Left lung (tissue), 4 donors: ENCODE measurements at regions not wholly inside any gene's neighbourhood (a gene's known extent, or its start where the extent isn't known, plus 50 kb on each side); places are given as distances from the start of the nearest gene placed in this dataset.

ENCODE experiments used
- ATAC-seq: fragments of 200-7000 bp; cut with Tn5 transposase; one replicate; pipeline ENCODE4 v1.9.1; 2020; ENCODE audit warnings: moderate library complexity
- DNase-seq, 4 donors: peaks; one replicate each; pipeline ENCODE4 v3.0.0-alpha.2; 2013 to 2020
- H3K27ac ChIP-seq, 2 donors: fragments of 200-600 bp; sonication (generic) in 1 of 2; one replicate each; pipeline versions ENCODE4 v1.5.0 to v1.8.0; 2020 to 2021
- H3K27me3 ChIP-seq, 2 donors: fragments of 200-600 bp; sonication (generic) in 1 of 2; one replicate each; pipeline versions ENCODE4 v1.5.0 to v1.8.0; 2020 to 2021
- H3K36me3 ChIP-seq, 2 donors: fragments of 200-600 bp; sonication (generic) in 1 of 2; one replicate each; pipeline versions ENCODE4 v1.5.0 to v1.8.0; 2020 to 2021
- H3K4me1 ChIP-seq, 2 donors: fragments of 200-600 bp; one replicate each; pipeline ENCODE4 v1.8.0; 2021
- H3K4me3 ChIP-seq, 2 donors: fragments of 200-600 bp; sonication (generic) in 1 of 2; one replicate each; pipeline versions ENCODE4 v1.5.0 to v1.8.0; 2020 to 2021; ENCODE audit warnings: mild to moderate bottlenecking in 1 of 2
- H3K9me3 ChIP-seq, 2 donors: fragments of 200-600 bp; sonication (generic) in 1 of 2; one replicate each; pipeline versions ENCODE4 v1.5.0 to v1.8.0; 2020 to 2021
- CTCF ChIP-seq, 2 donors: fragments of 200-600 bp; sonication (generic) in 1 of 2; IDR thresholded peaks; one replicate each; pipeline versions ENCODE4 v1.5.0 to v1.8.0; 2021; ENCODE audit warnings: antibody characterized with exemption in 2 of 2
- intact Hi-C, 2 donors: fragments of 100-400 bp; cut with DNase I; formaldehyde crosslinking; loops; one replicate each; pipeline versions ENCODE4 v1.11.2 to v1.14.2; 2022
- donor health status: DM: no; HTN: yes; CAD: no.
- donor health status: DM: no; HTN: no; CAD: no.

GRCh38 chr20:57988828-57989227 is 239.6 kb downstream of the ANKRD60 start:
- intact Hi-C loops: no loop called here
- H3K4me3 ChIP-seq: no peak overlapping the region
- no peaks in the 10 kb centered on the region for H3K4me1 ChIP-seq
- no peak for TF ChIP-seq CTCF (IDR thresholded peaks at IDR 0.05)
- no peaks in the 10 kb centered on the region for H3K27me3 ChIP-seq
- H3K27ac ChIP-seq: no peak overlapping the region
- DNase-seq (no peak), ATAC-seq (no peak)
- no peaks in the 10 kb centered on the region for H3K36me3 ChIP-seq
- H3K9me3 ChIP-seq: no peaks in the 10 kb centered on the region

- Histone ChIP-seq H3K4me3 (no peak overlapping the region), H3K9me3 (no peaks in the 10 kb centered on the region), H3K36me3 (no peaks in the 10 kb centered on the region), H3K27ac (no peak overlapping the region), H3K27me3 (no peaks in the 10 kb centered on the region), H3K4me1 (no peaks in the 10 kb centered on the region)
- TF ChIP-seq CTCF (IDR thresholded peaks at IDR 0.05): no peak
- intact Hi-C loops: no loop called here
- no peak for DNase-seq
- ATAC-seq: no peak
Measured at GRCh38 chr20:57988422-57988821, 240.0 kb downstream of the ANKRD60 start.

- no peaks in the 10 kb centered on the region for H3K4me1 ChIP-seq
- ATAC-seq (no peak), DNase-seq (no peak)
- no peaks in the 10 kb centered on the region for H3K36me3 ChIP-seq
- H3K27me3 ChIP-seq: no peaks in the 10 kb centered on the region
- H3K27ac ChIP-seq: no peak overlapping the region
- no peaks in the 10 kb centered on the region for H3K9me3 ChIP-seq
- TF ChIP-seq CTCF (IDR thresholded peaks at IDR 0.05): no peak
- intact Hi-C loops: no loop called here
- H3K4me3 ChIP-seq: no peak overlapping the region
Measured at GRCh38 chr20:57987659-57988058, 240.8 kb downstream of the ANKRD60 start.

GRCh38 chr20:57986666-57987065 is 241.8 kb downstream of the ANKRD60 start:
- no peak for ATAC-seq
- H3K9me3 ChIP-seq: no peaks in the 10 kb centered on the region
- no peak overlapping the region for H3K27ac ChIP-seq
- no peaks in the 10 kb centered on the region for H3K4me1 ChIP-seq
- DNase-seq: no peak
- H3K27me3 ChIP-seq: no peaks in the 10 kb centered on the region
- no peaks in the 10 kb centered on the region for H3K36me3 ChIP-seq
- intact Hi-C loops: no loop called here
- no peak for TF ChIP-seq CTCF (IDR thresholded peaks at IDR 0.05)
- no peak overlapping the region for H3K4me3 ChIP-seq

GRCh38 chr20:57985278-57985677 is 243.2 kb downstream of the ANKRD60 start:
- TF ChIP-seq CTCF (IDR thresholded peaks at IDR 0.05): no peak
- Histone ChIP-seq H3K36me3 (no peaks in the 10 kb centered on the region), H3K9me3 (no peaks in the 10 kb centered on the region), H3K27ac (no peak overlapping the region), H3K4me3 (no peak overlapping the region), H3K4me1 (no peaks in the 10 kb centered on the region), H3K27me3 (no peaks in the 10 kb centered on the region)
- intact Hi-C loops: no loop called here
- ATAC-seq: no peak
- no peak for DNase-seq
